Peyer's patch (tissue), 4 donors: ENCODE measurements at regions not wholly inside any gene's neighbourhood (a gene's known extent, or its start where the extent isn't known, plus 50 kb on each side); places are given as distances from the start of the nearest gene placed in this dataset.

Source experiments
- POLR2A ChIP-seq, 2 donors: fragments of 450-650 bp; IDR thresholded peaks; one replicate each; pipeline ENCODE4 v1.5.1; 2017; ENCODE audit warnings: antibody characterized with exemption in 2 of 2, mild to moderate bottlenecking in 2 of 2, moderate library complexity in 2 of 2
- TF ChIP-seq, protein P1 (sequence below), 6 experiments: fragments of 450-650 bp in 4 of 6; fragments of 200-600 bp in 2 of 6; sonication (generic) in 1 of 6; IDR thresholded peaks; one replicate each; pipeline ENCODE4 v1.5.1; 2017 to 2019; ENCODE audit warnings: antibody characterized with exemption in 6 of 6, mild to moderate bottlenecking in 3 of 6, moderate library complexity in 1 of 6

DNA sequence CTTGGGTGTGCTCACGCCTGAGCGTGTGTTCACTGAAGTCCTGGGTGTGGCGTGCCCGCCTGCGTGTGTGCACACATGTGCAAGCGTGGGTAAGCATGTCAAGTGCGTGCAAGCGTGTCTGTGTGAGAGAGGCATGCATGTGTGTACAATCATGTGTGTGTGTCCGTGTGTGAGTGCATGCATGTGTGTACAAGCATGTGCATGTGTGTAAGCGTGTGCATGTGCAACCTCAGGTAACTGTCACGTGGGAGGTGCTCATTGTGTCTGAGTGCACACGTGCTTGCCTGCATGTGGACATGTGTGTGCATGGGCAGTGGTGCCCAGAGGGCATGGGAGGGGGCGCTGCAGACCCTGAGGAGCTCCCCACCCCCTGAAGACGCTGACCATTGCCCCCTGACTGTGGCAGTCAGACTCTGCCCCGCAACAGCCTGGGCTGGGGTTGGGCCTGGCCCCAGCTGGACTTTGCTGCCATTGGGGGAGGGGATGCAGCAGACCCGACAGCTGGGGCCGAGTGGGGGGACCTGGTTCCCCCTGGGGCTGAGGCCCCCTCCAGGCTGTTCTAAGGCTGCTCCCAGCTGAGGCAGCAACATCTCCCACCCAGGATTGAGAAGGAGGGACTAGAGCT, 88.1 kb downstream of the UNCX start:
- TF ChIP-seq, protein P1, sequence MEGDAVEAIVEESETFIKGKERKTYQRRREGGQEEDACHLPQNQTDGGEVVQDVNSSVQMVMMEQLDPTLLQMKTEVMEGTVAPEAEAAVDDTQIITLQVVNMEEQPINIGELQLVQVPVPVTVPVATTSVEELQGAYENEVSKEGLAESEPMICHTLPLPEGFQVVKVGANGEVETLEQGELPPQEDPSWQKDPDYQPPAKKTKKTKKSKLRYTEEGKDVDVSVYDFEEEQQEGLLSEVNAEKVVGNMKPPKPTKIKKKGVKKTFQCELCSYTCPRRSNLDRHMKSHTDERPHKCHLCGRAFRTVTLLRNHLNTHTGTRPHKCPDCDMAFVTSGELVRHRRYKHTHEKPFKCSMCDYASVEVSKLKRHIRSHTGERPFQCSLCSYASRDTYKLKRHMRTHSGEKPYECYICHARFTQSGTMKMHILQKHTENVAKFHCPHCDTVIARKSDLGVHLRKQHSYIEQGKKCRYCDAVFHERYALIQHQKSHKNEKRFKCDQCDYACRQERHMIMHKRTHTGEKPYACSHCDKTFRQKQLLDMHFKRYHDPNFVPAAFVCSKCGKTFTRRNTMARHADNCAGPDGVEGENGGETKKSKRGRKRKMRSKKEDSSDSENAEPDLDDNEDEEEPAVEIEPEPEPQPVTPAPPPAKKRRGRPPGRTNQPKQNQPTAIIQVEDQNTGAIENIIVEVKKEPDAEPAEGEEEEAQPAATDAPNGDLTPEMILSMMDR (IDR thresholded peaks at IDR 0.05): no peak
- no peak for TF ChIP-seq POLR2A (IDR thresholded peaks at IDR 0.05)
